ENCODE measurements at regions not wholly inside any gene's neighbourhood (a gene's known extent, or its start where the extent isn't known, plus 50 kb on each side); places are given as distances from the start of the nearest gene placed in this dataset.

GRCh38 chr2:8540552-8541055 lies 141.3 kb upstream of the ID2 start:
- H3K4me3 ChIP-seq (ENCODE audit: low read length): no peak overlapping the region
- TF ChIP-seq CTCF (conservative IDR thresholded peaks at IDR 0.05; ENCODE audit: low read depth, low read length): no peak
- no peak for DNase-seq (ENCODE audit: low read depth)

- no peak for TF ChIP-seq CTCF (conservative IDR thresholded peaks at IDR 0.05; ENCODE audit: low read depth, low read length)
- no peak overlapping the region for H3K4me3 ChIP-seq (ENCODE audit: low read length)
- DNase-seq (ENCODE audit: low read depth): no peak
Measured at GRCh38 chr2:8541223-8541622, 140.6 kb upstream of the ID2 start.

- no peak overlapping the region for H3K4me3 ChIP-seq (ENCODE audit: low read length)
- no peak for TF ChIP-seq CTCF (conservative IDR thresholded peaks at IDR 0.05; ENCODE audit: low read depth, low read length)
- DNase-seq (ENCODE audit: low read depth): no peak
Measured at GRCh38 chr2:8541636-8542035, 140.2 kb upstream of the ID2 start.

- no peak for TF ChIP-seq CTCF (conservative IDR thresholded peaks at IDR 0.05; ENCODE audit: low read depth, low read length)
- no peak for DNase-seq (ENCODE audit: low read depth)
- H3K4me3 ChIP-seq (ENCODE audit: low read length): no peak overlapping the region
Measured at GRCh38 chr2:8542381-8543059, 139.3 kb upstream of the ID2 start.

GRCh38 chr2:8543060-8543382 lies 138.8 kb upstream of the ID2 start:
- TF ChIP-seq CTCF (conservative IDR thresholded peaks at IDR 0.05; ENCODE audit: low read depth, low read length): no peak
- H3K4me3 ChIP-seq (ENCODE audit: low read length): no peak overlapping the region
- no peak for DNase-seq (ENCODE audit: low read depth)

GRCh38 chr2:8543383-8544170 lies 138.3 kb upstream of the ID2 start:
- peak; percentile 34 for DNase-seq (ENCODE audit: low read depth)
- TF ChIP-seq CTCF (conservative IDR thresholded peaks at IDR 0.05; ENCODE audit: low read depth, low read length): no peak
- H3K4me3 ChIP-seq (ENCODE audit: low read length): no peak overlapping the region

Measured in retinal pigment epithelial cell (primary cell).